HEK293T (cell line): ENCODE measurements at regions not wholly inside any gene's neighbourhood (a gene's known extent, or its start where the extent isn't known, plus 50 kb on each side); places are given as distances from the start of the nearest gene placed in this dataset.

Experiments used
- CTCF ChIA-PET: fragments of 350-600 bp; formaldehyde crosslinking; extraction: SDS; loops from one replicate; lab custom pipeline; 2021; ENCODE audit warnings: antibody characterized with exemption, inconsistent platforms; lab: Yijun Ruan, JAX
- POLR2A ChIA-PET: fragments of 350-600 bp; formaldehyde crosslinking; extraction: SDS; loops from one replicate; lab custom pipeline; 2020; ENCODE audit warnings: antibody characterized with exemption, inconsistent platforms; lab: Yijun Ruan, JAX
- DNase-seq: peaks from one replicate; pipeline ENCODE4 v3.0.0; 2012; ENCODE audit warnings: mixed read lengths; ENCODE audit errors: extremely low spot score
- ARNT ChIP-seq: fragments of 450-650 bp; IDR thresholded peaks from 2 replicates; pipeline ENCODE4 v1.6.1; 2017; ENCODE audit warnings: mild to moderate bottlenecking
- BHLHE40 ChIP-seq: fragments of 450-650 bp; IDR thresholded peaks from 2 replicates; pipeline ENCODE4 v1.6.1; 2016; ENCODE audit warnings: mild to moderate bottlenecking, moderate library complexity, borderline replicate concordance
- CTBP1 ChIP-seq: fragments of 450-650 bp; IDR thresholded peaks from 2 replicates; pipeline ENCODE4 v1.6.1; 2016; ENCODE audit warnings: borderline replicate concordance
- ELF4 ChIP-seq: fragments of 450-650 bp; IDR thresholded peaks from 2 replicates; pipeline ENCODE4 v1.6.1; 2017; ENCODE audit warnings: antibody characterized with exemption
- FOXA1 ChIP-seq: fragments of 450-650 bp; IDR thresholded peaks from 2 replicates; pipeline ENCODE4 v1.6.1; 2016; ENCODE audit warnings: mild to moderate bottlenecking
- FOXK2 ChIP-seq: fragments of 450-650 bp; IDR thresholded peaks from 2 replicates; pipeline ENCODE4 v1.6.1; 2016; ENCODE audit warnings: mild to moderate bottlenecking
- FOXM1 ChIP-seq: fragments of 450-650 bp; IDR thresholded peaks from 2 replicates; pipeline ENCODE4 v1.6.1; 2017; ENCODE audit warnings: mild to moderate bottlenecking, borderline replicate concordance
- HDGF ChIP-seq: fragments of 450-650 bp; IDR thresholded peaks from 2 replicates; pipeline ENCODE4 v1.6.1; 2017; ENCODE audit warnings: antibody characterized with exemption, borderline replicate concordance
- L3MBTL2 ChIP-seq: fragments of 450-650 bp; conservative IDR thresholded peaks from 2 replicates; pipeline ENCODE4 v1.6.1; 2016; ENCODE audit warnings: mild to moderate bottlenecking
- LEF1 ChIP-seq: fragments of 450-650 bp; IDR thresholded peaks from 2 replicates; pipeline ENCODE4 v1.6.1; 2017; ENCODE audit warnings: mild to moderate bottlenecking, borderline replicate concordance
- NFRKB ChIP-seq: fragments of 450-650 bp; IDR thresholded peaks from 2 replicates; pipeline ENCODE4 v1.6.1; 2016; ENCODE audit warnings: mild to moderate bottlenecking, moderate library complexity
- PKNOX1 ChIP-seq: fragments of 450-650 bp; IDR thresholded peaks from 2 replicates; pipeline ENCODE4 v1.6.1; 2016
- SP1 ChIP-seq: fragments of 450-650 bp; IDR thresholded peaks from 2 replicates; pipeline ENCODE4 v1.6.1; 2017
- SUZ12 ChIP-seq: fragments of 450-650 bp; IDR thresholded peaks from 2 replicates; pipeline ENCODE4 v1.6.1; 2016; ENCODE audit warnings: mild to moderate bottlenecking
- TARDBP ChIP-seq: fragments of 450-650 bp; IDR thresholded peaks from 2 replicates; pipeline ENCODE4 v1.6.1; 2016
- ZNF384 ChIP-seq: fragments of 450-650 bp; IDR thresholded peaks from 2 replicates; pipeline ENCODE4 v1.6.1; 2016

DNA sequence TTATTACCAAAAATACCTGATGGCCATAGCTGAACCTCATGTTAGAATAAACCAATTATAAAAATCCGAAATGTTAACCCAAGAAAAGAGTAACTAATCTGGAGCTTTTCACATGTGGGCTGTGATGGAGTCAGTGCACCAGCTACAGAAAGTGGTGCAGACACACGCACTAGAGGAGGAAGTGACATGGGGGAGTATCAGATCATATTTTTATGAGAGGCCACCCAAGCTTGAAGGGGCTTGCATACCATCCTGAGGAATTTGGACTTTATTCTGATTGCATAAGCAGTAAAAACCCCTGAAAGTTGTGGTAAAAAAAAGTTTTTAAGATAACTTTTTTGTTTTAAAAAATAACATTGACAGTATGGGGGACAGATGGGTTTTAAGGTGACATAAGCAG lies 1148.5 kb upstream of the CELF2 start:
- DNase-seq = no peak
- ChIA-PET POLR2A (no interaction called here), CTCF (no interaction called here)
- TF ChIP-seq SUZ12 = no peak

DNA sequence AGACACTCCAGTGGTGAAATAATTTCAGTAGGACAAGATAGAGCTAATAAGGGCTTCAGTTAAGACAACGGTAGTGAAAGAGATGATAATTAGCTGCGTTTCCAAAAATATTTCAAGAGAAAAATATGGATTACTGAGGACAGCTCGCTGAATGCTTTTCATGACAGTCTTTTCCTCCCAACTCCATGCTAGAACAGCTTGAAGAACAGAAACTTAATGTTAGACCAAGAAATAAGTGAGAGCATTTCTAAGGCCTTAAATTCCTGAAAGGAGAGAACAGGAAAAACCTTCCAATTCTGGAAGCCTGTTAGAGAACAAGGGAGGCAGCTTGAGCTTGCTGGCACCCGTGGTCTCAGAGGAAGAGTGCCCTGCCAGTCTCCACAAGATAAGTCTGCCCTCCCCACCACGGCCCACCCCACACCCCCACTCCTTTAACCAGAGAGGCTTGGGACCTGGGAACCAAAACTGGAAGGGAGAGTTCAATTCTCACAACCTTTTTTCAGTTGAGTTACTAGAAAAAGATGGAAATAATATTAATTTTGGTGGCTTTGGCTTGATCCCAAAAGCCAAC lies 1148.0 kb upstream of the CELF2 start:
- no peak for TF ChIP-seq CTBP1
- POLR2A ChIA-PET = no interaction called here
- no peak for DNase-seq
- CTCF ChIA-PET = no interaction called here

GRCh38 chr10:9875353-9875752 lies 1142.3 kb upstream of the CELF2 start:
- no peak for DNase-seq
- POLR2A ChIA-PET = no interaction called here
- CTCF ChIA-PET = no interaction called here
- TF ChIP-seq SUZ12 = no peak
- no peak for TF ChIP-seq HDGF
- no peak for TF ChIP-seq ARNT
- no peak for TF ChIP-seq LEF1

DNA sequence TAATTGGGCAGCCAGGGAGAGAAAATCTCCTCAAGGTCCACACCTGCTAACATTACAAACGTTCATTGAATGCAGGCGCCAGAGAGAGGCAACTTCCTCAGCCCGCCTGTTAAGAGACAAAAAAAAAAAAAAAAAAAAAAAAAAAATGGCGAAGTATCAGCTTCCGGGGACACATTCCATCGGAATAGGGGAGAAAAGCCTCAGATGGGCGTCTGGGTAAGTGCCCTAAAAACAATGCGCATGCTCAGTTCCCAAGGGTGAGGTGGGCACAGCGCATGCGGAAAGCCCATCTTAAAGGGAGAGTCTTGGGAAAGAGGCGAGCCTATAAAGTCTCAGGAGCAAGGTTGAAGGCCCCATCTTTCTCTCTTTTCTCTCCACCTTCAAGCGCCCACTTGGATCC lies 1139.7 kb upstream of the CELF2 start:
- no peak for DNase-seq
- no peak for TF ChIP-seq PKNOX1
- TF ChIP-seq CTBP1 = no peak
- no peak for TF ChIP-seq L3MBTL2
- TF ChIP-seq FOXM1 = no peak
- no peak for TF ChIP-seq ARNT
- no peak for TF ChIP-seq ELF4
- no peak for TF ChIP-seq FOXK2
- TF ChIP-seq BHLHE40 = no peak
- no peak for TF ChIP-seq SP1
- no peak for TF ChIP-seq ZNF384
- TF ChIP-seq FOXA1 = no peak
- no peak for TF ChIP-seq LEF1
- CTCF ChIA-PET = no interaction called here
- POLR2A ChIA-PET = no interaction called here

GRCh38 chr10:9878383-9878782 lies 1139.3 kb upstream of the CELF2 start:
- CTCF ChIA-PET = no interaction called here
- DNase-seq = no peak
- POLR2A ChIA-PET = no interaction called here
- TF ChIP-seq BHLHE40 (no peak), FOXM1 (no peak), HDGF (no peak), FOXA1 (no peak), LEF1 (no peak), L3MBTL2 (no peak), ELF4 (no peak), ZNF384 (no peak)

- POLR2A ChIA-PET = no interaction called here
- CTCF ChIA-PET = no interaction called here
- TF ChIP-seq FOXM1 (no peak), FOXK2 (no peak), NFRKB (no peak), BHLHE40 (no peak), CTBP1 (no peak)
- no peak for DNase-seq
These were observed 1131.9 kb upstream of the CELF2 start for GRCh38 chr10:9885761-9886160.

GRCh38 chr10:9886772-9887171 lies 1130.9 kb upstream of the CELF2 start:
- no peak for DNase-seq
- POLR2A ChIA-PET = no interaction called here
- CTCF ChIA-PET = no interaction called here
- TF ChIP-seq BHLHE40 (no peak), HDGF (no peak), CTBP1 (no peak), PKNOX1 (no peak), LEF1 (no peak), FOXA1 (no peak), SP1 (no peak), L3MBTL2 (no peak), FOXK2 (no peak), NFRKB (no peak), ELF4 (no peak), ARNT (no peak), TARDBP (no peak), ZNF384 (no peak), SUZ12 (no peak)

- CTCF ChIA-PET = no interaction called here
- no peak for DNase-seq
- POLR2A ChIA-PET = no interaction called here
- TF ChIP-seq FOXA1 (no peak), TARDBP (no peak), LEF1 (no peak), FOXK2 (no peak), PKNOX1 (no peak), CTBP1 (no peak), SP1 (no peak), ARNT (no peak), ELF4 (no peak)
These were observed 1122.2 kb upstream of the CELF2 start for GRCh38 chr10:9895453-9895852.
